ENCODE measurements at regions not wholly inside any gene's neighbourhood (a gene's known extent, or its start where the extent isn't known, plus 50 kb on each side); places are given as distances from the start of the nearest gene placed in this dataset.

DNA sequence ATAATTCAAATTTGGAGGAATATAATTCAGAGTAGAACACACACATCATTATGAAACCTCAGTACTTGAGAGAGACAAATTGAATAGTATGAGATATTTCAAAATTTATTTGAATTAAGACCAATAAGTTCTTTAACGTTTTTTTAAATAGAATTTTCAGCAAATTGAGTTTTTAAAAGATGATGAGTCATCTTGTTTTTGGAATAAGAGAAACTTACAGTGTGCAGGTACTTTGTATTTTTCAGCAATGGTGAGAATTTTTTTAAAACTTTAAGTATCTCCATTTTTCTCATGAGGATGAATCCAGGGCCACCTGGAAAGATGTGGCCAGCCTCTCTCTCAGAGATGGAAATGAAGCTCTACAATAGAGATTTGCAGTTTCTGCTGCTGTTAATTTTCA, 1015.0 kb upstream of the TENM4 start:
- DNase-seq = no peak

DNA sequence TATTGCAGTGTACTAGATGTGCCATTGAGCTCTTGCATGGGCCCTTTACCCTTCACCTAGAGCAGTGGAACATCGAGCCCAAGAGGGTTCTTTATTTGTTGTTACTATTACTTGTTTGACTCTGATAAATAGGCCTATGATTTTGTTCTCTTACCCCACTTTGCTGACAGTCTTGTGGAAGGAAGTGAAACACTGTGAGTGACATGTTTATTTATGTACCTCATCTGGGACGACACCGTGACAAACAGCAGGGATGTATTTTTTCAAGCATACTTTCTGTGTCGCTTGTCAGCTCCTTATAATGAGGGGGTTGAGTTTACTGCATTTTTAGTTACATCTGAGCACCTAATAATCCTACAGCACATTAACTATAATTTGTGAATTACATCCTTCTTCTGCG, 1010.3 kb upstream of the TENM4 start:
- DNase-seq = no peak

DNA sequence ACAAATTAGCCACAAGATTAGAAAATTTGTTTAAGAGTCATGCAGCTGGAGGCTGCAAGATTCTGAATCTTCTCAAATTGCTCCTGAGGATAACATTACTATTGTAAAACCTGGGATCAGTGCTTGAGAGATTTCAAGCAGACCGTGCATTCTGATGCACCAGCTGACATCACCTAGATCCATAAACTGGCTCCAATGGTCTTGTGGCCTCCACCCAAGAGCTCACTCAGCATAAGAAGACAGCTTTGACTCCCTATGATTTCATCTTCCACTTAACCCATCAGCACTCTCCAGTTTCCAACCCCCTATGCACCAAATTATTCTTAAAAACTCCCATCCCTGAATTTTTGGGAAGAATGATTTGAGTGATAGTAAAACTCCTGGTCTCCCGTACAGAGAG, 1007.9 kb upstream of the TENM4 start:
- DNase-seq = no peak

DNA sequence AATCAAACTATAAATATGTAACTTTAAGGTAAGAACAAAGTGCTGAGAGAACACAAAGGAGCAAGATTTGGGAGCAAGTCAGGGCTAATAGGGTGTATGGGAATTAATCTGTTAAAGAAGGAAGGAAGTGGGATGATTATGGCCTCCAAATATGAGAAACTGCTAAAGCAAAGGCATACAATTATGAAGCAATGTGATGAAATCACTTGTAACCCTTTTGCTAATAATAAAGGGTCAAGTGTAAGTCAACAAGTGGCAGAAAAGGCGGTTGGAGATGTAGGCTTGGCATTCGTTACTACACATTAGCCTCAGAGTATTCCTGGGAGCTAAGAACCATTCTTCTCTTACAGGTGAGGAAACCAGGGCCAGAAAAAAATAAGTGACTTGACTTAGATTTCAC, 1002.3 kb upstream of the TENM4 start:
- no peak for DNase-seq

DNA sequence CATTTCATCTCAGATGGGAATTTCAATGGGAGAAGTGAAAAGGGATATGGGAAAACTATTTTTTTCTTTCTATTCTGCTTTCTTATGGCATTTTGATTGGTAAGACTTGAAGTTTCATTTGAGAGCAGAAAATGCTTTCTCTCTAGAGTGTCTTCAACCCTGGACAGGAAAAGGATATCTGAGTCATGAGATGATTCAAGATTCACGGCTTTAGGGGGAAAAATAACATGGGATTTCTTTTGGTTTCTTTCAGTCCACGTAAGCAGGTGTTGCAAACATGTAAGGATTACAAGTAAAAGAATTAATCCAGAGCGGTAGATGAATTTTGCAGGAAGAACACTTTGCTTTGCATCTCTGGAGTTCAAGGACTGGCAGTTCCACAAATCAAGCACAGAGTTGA, 1001.0 kb upstream of the TENM4 start:
- no peak for DNase-seq

DNA sequence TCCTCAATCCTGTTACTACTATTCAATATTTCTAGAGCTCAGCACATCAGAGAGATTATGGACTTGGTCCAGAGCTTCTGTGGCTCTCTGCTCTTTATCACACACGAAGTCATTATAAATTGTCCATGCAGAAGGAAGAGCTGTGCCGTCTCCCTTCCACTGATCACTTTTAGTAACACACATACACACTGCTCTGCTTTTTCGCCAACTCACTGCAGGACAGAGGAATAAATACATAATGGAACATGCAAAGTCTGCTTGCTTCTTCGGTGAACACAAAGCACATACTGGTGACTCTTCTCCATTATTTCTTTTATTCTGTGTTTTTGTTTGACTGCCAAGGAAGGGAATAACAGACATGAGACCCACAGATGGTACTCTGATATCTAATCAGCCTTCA, 1000.0 kb upstream of the TENM4 start:
- no peak for DNase-seq

DNA sequence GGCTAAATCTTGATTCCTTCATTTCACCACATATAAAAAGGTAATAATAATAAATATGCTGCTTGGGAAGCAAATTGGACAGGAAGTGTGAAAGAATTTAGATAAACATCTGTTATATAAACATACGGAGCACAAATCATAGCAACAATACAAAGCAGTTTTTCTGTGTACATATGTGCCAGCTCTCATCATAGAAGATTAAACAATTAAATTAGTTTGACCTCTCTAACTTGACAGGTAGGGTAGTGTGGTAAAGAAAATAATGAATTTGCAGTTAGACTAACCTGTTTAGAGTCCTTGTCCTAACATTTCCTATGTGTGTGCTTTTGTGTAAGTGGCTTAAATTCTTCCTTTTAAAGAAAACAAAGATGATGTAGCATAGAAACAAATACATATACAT, 995.7 kb upstream of the TENM4 start:
- DNase-seq = no peak

DNA sequence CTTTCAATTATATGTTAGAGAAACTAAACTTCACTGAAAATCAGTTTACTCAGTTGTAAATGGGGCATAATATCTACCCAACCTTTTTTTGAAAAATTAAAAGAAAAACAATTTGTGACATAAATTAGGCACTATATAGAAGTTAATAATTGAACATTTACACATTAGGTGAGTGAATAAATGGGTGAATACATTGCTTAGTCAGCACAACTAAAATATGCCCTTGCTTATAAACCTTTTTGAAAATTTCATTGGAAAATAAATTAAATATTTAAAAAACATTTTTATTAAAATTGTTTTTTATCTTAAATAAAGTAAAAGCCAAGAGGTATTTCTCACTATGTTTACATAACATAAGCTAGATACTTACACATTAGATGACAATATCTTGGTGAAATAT, 994.5 kb upstream of the TENM4 start:
- no peak for DNase-seq

DNA sequence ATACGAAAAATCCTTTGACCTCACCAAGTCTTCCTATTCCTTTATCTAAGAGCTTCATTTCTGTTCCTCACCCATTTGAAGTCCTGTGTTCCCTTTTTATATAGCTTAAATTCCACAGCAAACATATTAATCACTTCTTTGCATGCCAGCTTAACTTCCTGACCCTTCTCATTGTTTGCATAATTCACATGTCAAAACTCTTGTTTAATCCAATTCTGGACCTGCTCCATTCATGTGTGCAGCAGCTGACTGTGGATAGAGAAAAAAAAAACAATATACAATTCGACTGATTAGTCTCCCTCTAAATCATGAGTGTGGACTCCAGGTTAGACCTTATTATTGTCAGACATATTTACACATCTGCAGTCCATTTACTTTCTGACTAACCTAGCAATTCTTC, 991.2 kb upstream of the TENM4 start:
- no peak for DNase-seq

DNA sequence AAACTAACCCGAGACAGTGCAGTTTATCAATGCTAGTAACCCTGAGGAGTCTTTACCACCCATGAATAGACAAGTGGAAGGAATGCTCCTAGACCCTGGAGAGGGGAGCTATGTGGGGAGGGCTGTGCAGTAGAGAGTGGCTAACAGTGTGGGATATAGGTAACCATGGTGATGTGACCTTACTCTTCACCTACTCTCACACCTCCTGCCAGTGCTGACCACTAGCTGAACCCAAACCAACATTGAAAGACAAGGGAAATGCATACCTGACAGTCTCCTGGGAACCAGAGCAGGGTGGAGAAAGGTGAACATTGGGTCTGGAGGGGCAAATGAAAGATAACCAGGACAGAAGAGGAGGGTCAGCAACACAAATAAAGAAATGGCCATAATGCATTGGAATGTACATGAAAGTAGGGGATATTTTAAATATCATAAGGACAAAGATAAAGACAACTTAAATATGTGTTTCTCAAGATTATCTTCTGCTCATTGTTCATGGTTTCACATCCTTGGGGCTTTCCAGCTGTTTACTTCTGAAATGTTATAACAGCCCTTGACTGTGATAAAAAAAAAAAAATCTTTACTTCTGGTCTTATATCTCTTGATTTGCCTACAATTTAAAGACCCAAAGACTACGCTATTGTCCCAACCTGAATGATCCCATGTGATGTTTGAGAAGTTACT, 983.3 kb upstream of the TENM4 start:
- DNase-seq = no peak

DNA sequence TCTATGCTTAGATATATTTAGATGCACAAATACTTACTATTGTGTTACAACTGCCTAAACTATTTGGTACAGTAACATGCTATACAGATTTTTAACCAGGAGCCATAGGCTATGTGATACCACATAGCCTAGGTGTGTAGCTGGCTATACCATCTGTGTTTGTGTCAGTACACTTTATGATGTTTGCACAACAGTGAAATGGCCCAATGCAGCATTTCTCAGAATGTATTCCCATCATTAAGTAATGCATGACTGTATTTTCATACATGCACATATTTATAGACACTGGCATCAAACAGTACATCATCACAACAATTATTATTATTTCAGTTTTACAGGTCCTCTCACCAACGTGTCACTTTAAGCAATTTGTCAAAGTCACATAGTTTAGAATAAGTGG, 979.5 kb upstream of the TENM4 start:
- DNase-seq = no peak

DNA sequence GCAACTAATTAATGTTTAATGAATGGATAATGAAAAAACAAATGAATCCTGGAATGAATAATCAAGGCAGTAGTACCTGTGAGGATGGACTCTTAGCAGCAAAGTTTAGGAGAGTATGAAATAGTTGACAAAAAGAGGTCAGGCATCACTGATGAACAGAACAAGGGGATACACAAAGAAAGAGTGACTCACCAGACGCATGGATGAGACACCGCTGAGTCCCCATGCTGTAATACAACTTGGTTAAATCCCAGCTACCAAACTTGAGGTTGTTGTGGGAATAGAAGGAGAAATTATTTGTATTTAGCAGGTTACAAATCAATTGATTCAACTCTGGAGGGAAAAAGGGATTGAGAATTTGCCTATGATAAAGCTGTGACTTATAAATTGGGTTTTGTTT, 976.9 kb upstream of the TENM4 start:
- no peak for DNase-seq

DNA sequence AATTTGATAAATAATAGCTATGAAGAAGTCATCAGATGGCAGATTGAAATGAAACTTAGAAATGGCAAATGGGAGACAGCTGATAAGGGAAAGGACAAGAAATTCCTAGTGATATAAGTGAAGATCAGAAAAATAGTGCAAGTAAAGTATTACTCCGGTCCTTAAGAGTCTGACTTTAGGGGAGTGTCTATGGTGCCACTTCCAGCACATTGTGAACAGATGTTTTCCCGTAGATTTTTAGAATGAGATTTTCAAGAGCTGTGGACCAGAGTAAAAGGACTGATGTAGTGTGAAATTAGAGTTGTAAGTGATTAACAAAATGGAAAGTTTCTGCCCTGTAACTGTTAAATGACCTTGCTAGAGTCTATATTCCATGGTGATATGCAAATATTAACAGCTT, 974.8 kb upstream of the TENM4 start:
- no peak for DNase-seq

DNA sequence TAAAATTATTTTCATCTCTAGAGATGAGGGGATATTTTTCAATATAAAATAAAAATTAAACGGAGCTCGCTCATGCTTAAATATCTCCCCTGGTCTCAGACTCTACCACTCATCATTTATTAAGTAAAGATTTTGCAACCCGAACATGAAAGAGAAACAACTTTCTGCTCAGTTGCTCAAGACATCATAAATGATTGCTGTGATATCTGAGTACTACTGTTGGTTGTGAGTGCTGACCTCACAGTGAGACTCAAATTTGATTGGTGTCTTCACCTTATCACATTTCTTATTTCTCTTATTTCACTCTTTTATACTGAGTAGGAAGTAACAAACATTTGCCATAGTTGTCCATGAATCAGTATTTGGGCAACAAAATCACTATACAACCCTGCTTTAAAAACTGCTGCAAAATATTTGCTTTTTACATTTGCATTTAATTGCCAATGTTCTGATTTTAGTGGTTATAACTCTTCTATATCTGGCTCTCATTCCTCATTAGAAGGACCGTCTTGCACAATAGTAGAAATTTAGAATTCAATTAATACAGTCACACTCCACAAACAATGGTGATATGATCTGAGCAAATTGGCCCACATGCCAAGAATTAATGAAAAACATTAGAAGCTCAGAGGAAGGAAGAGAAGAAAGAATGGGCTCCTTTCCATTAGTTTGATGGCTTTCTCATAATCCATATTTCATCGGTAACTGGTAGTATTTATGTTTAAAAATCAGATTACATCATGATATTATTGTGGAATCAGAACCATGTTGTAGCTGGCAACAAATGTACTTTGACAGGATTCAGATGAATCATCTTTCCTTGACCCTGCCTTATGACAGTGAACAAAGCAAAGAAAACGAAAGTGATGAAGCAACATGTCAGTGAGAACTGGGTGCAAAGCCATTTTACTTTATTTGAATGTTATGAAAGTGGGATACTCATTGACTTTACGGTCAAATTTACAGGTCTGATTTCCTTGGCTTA, 973.6 kb upstream of the TENM4 start:
- no peak for DNase-seq

DNA sequence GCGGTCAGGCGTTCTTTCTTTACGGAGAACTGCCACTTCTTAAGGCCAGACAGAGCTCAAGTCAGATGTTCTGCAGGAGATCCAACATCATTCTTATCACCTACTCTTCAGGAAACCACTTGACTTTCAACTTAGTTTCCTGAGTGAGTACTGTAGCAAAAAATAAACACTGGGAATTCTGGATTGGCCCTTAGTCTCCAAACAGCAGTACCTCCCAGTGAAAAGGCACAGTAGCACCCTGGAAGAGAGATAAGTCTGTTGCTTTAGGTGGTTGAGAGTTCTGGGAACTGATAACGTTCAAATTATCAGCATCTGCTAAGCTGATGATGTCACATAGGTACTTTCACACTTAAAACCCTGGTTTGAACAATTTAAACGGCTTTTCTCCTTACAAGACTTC, 971.8 kb upstream of the TENM4 start:
- no peak for DNase-seq

DNA sequence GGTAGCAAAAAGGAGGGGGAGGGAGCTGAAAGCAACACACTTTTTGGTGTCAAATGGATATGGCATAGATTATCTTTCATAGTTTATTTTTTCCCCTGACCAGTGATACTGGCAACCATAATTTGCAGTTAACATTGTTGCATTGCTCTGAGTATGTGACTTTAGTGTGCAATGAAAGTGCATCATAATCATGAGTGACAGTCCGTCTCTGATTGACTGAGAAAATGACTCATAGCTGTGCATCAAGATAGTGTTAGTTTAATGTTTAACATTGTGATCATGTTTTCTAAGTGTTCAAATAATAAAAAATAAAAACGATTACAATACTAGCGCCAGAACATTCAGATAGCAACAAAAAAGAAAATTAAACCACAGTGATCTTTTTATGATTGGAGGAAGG, 952.4 kb upstream of the TENM4 start:
- no peak for DNase-seq

DNA sequence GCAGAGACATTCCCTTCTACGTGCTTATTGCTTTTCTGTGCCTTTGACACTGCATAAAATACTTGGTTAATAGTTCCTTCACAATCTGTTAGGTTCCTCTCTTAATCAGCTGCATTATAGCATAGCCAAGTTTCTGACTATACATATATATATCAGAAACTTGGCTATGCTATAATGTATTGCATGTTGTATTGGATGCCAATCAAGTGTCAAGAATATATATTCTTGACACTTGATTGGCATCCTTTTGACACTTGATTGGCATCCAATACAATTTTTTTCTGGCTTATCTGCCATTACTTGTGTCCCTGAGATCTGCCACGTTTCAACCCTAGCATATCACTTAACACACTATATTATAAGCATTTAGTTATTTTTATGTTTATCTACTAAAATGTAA, 949.7 kb upstream of the TENM4 start:
- DNase-seq = no peak

DNA sequence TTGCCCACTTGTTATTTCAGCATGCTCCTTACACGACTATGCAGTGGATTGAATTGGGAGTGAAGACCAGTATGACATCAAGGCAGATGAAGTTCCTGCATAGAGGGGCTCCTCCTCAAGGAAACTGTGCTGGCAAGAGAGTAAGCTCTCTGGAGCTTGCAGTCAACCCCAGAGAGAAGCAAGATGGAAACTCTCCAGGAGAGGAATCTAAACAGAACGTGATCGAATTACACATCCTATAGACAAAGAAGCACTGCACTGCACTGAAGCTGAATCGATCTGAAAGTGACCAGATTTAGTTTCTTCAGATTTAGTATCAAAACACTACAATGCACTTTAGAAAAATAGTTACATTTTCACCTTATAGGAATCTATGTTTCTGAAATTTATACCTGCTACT, 947.7 kb upstream of the TENM4 start:
- DNase-seq = no peak

DNA sequence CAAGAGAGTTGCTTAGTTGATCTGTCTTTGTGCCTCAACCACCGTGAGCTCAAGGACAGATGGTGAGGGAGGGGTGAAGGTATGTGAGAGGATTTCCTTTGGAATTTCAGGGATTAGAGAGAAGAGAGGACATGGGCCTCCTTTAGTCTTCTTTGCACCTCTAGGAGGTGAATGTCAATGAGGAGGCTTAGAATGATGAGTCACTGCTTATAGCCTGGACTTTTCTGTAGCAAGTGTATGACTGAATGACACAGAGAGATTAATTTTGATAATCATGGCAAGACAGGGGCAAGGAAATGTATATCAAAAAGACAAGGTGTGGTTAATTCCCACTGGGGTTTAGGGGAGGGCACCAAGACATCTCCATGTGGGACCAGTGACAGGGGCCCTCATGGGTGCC, 947.3 kb upstream of the TENM4 start:
- DNase-seq = no peak

DNA sequence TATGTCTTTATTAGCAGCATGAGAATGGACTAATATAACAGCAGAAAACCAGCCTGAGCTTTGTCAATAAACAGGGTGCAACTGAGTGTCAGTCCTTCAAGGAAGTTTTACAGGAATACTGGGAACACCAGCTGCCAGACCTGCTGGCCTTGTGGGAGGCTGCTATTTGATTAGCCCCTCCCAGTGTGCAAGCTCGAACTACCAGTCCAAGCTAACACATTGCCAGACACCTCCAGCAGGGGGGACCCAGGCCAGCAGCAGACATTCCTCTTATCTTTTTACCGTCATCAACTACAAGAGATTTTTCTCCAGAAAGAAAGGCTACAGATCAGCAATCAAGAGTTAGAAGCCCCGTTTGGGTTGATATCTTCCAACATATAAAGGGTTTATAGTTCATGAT, 942.8 kb upstream of the TENM4 start:
- no peak for DNase-seq

DNA sequence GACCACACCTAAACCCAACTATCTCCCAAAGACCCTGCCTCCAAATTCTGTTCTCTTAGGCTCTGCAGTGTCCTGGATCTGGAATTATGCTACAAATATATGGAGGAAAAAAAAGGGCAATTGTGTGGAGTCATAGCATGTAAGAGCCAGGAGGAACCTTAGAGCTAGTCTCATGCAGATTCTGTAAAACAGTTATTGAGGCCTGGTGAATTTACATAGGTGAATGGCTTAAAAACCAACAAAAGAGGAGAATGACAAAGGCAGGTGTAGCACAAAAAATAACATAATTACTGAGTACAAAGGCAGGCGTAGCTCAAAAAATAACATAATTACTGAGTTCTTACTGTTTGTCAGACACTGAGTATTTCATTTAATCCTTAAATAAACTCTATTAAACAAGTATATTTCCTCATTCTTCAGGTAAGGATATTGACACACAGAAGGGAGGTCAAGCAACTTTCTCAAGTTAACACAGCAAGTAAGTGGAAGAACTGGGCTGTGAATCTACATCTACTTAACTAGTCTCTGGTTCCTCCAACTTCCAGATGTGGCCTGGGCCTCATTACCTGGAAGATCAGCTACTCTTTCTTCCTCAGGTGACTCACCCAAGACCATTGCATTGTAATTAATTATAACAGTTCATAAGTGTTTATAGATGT, 938.9 kb upstream of the TENM4 start:
- no peak for DNase-seq

DNA sequence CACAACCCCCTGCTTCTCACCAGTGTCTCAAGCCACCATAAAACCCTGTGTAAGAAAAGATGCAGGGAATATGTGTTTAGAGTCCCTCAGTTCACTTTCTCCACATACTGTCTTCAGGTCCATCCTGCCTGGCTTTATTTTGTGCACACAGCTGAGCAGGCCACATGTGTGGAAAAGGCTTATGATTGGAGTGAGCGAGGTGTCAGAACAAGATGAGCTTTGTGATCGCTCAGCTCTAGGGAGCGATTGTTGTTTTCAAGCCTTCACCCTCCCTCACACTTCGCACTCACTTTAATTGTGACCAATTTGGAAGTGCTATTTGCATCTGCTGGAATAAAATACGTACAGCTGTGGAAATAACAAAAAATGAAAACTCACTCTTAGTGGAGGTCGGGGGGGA, 931.1 kb upstream of the TENM4 start:
- no peak for DNase-seq

DNA sequence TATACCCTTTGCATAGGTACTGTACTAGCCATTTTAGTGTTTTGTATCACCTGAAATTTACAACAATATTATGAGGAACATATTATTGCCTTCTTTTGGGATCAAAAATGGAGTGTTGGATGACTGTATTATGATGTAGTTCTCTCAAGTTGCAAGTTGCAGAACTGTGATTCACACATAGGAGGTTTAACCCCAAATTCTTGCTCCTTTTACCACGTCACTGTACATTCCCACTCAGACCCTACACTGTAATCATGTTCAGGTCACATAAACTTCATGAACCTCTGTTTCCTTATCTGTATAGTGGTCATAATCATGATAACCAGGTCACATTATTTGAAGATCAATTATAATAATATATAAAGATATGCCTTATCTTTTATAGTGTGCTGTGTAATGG, 925.1 kb upstream of the TENM4 start:
- no peak for DNase-seq

All from activated gamma-delta T cell (primary cell).